GM12878 (cell line): ENCODE measurements at regions not wholly inside any gene's neighbourhood (a gene's known extent, or its start where the extent isn't known, plus 50 kb on each side); places are given as distances from the start of the nearest gene placed in this dataset.

ENCODE experiments used
- CBFB ChIP-seq: IDR thresholded peaks from 2 replicates; pipeline ENCODE4 v1.6.1; 2016; ENCODE audit warnings: antibody characterized with exemption, low read depth
- CBX5 ChIP-seq: sonication (generic); IDR thresholded peaks from 2 replicates; pipeline ENCODE4 v1.6.1; 2016; ENCODE audit warnings: low read depth, moderate library complexity, mild to moderate bottlenecking, inconsistent platforms
- DPF2 ChIP-seq: fragments of 450-650 bp; IDR thresholded peaks from 2 replicates; pipeline ENCODE4 v1.6.1; 2017; ENCODE audit warnings: mild to moderate bottlenecking
- ETV6 ChIP-seq, 2 experiments: fragments of 450-650 bp in 1 of 2; IDR thresholded peaks in 1 of 2; conservative IDR thresholded peaks in 1 of 2; 2 replicates each; pipeline ENCODE4 v1.6.1; 2014; ENCODE audit warnings: antibody characterized with exemption in 1 of 2, borderline replicate concordance in 1 of 2, low read depth in 1 of 2, mild to moderate bottlenecking in 1 of 2, moderate library complexity in 1 of 2
- FOXM1 ChIP-seq: IDR thresholded peaks from 2 replicates; pipeline ENCODE4 v1.6.1; 2012; ENCODE audit warnings: low read depth, mild to moderate bottlenecking, inconsistent platforms, low read length, moderate library complexity
- MEF2A ChIP-seq: IDR thresholded peaks from 2 replicates; pipeline ENCODE4 v1.6.1; 2011; ENCODE audit warnings: low read depth, mild to moderate bottlenecking, low read length, moderate library complexity; ENCODE audit not compliant: insufficient read depth
- MEF2B ChIP-seq: fragments of 450-650 bp; IDR thresholded peaks from 2 replicates; pipeline ENCODE4 v1.6.1; 2018; ENCODE audit warnings: mild to moderate bottlenecking, moderate library complexity; ENCODE audit not compliant: partially characterized antibody, poor library complexity, severe bottlenecking
- MTA2 ChIP-seq: fragments of 450-650 bp; IDR thresholded peaks from 2 replicates; pipeline ENCODE4 v1.6.1; 2016; ENCODE audit warnings: low read depth, mild to moderate bottlenecking, moderate library complexity
- MYB ChIP-seq: fragments of 150-350 bp; IDR thresholded peaks from 2 replicates; pipeline ENCODE4 v1.6.1; 2014; ENCODE audit warnings: mild to moderate bottlenecking, low read depth, low read length, borderline replicate concordance
- NFXL1 ChIP-seq: fragments of 450-650 bp; IDR thresholded peaks from 2 replicates; pipeline ENCODE4 v1.6.1; 2017; ENCODE audit warnings: antibody characterized with exemption, mild to moderate bottlenecking, borderline replicate concordance
- SMAD5 ChIP-seq: IDR thresholded peaks from 2 replicates; pipeline ENCODE4 v1.6.1; 2016; ENCODE audit warnings: antibody characterized with exemption, low read depth
- SMC3 ChIP-seq: IDR thresholded peaks from 2 replicates; pipeline ENCODE4 v1.6.1; 2011; ENCODE audit warnings: low read length, improper control_type of control experiment, borderline replicate concordance
- SP1 ChIP-seq: IDR thresholded peaks from one replicate; pipeline ENCODE4 v1.6.1; 2011; ENCODE audit warnings: low read depth, low read length
- SREBF1 ChIP-seq: IDR thresholded peaks from 2 replicates; pipeline ENCODE4 v1.6.1; 2012; ENCODE audit warnings: mild to moderate bottlenecking, low read length
- TF ChIP-seq, protein P1 (sequence below): fragments of 450-650 bp; conservative IDR thresholded peaks from 2 replicates; pipeline ENCODE4 v1.6.1; 2017; ENCODE audit warnings: mild to moderate bottlenecking, moderate library complexity
- TF ChIP-seq, protein P2 (sequence below): IDR thresholded peaks from 2 replicates; pipeline ENCODE4 v1.6.1; 2011; ENCODE audit warnings: borderline replicate concordance, low read depth, mild to moderate bottlenecking, moderate library complexity, low read length; ENCODE audit not compliant: insufficient read depth, poor library complexity, severe bottlenecking
- TF ChIP-seq, protein P3 (sequence below): fragments of 450-650 bp; formaldehyde crosslinking; IDR thresholded peaks from 2 replicates; pipeline ENCODE4 v1.4.0; 2022; ENCODE audit warnings: mild to moderate bottlenecking, moderate library complexity
- TF ChIP-seq, protein P4 (sequence below): fragments of 450-650 bp; IDR thresholded peaks from 2 replicates; pipeline ENCODE4 v1.6.1; 2018; ENCODE audit warnings: borderline replicate concordance, mild to moderate bottlenecking; ENCODE audit not compliant: partially characterized antibody
- TF ChIP-seq, protein P5 (sequence below): IDR thresholded peaks from 2 replicates; pipeline ENCODE4 v1.6.1; 2011; ENCODE audit warnings: mild to moderate bottlenecking, low read depth, low read length, moderate library complexity; ENCODE audit not compliant: insufficient replicate concordance

DNA sequence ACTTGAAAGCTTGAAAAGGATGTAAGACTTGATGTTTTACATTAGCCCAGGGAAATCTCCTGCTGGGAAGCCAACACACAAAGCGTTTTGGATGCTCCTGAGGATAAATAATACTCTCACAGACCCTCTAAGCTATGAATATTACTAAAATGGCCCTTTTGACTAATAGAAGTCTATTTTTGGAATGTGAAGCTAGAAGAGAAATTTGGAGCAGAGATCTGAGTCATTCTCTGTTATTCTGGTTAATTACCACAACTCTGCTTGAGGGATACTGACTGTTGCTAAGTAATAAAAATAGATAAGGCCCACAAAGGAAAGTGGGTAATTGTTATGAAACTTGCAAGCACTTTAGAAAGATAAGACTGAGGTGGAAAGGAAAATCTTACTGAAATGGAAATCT, 346.2 kb upstream of the STXBP6 start (continued):
- TF ChIP-seq, protein P1, sequence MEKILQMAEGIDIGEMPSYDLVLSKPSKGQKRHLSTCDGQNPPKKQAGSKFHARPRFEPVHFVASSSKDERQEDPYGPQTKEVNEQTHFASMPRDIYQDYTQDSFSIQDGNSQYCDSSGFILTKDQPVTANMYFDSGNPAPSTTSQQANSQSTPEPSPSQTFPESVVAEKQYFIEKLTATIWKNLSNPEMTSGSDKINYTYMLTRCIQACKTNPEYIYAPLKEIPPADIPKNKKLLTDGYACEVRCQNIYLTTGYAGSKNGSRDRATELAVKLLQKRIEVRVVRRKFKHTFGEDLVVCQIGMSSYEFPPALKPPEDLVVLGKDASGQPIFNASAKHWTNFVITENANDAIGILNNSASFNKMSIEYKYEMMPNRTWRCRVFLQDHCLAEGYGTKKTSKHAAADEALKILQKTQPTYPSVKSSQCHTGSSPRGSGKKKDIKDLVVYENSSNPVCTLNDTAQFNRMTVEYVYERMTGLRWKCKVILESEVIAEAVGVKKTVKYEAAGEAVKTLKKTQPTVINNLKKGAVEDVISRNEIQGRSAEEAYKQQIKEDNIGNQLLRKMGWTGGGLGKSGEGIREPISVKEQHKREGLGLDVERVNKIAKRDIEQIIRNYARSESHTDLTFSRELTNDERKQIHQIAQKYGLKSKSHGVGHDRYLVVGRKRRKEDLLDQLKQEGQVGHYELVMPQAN, result no peak
- TF ChIP-seq, protein P2, sequence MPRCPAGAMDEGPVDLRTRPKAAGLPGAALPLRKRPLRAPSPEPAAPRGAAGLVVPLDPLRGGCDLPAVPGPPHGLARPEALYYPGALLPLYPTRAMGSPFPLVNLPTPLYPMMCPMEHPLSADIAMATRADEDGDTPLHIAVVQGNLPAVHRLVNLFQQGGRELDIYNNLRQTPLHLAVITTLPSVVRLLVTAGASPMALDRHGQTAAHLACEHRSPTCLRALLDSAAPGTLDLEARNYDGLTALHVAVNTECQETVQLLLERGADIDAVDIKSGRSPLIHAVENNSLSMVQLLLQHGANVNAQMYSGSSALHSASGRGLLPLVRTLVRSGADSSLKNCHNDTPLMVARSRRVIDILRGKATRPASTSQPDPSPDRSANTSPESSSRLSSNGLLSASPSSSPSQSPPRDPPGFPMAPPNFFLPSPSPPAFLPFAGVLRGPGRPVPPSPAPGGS, result no peak
- peak; percentile 68 for TF ChIP-seq MTA2
- TF ChIP-seq, protein P3, sequence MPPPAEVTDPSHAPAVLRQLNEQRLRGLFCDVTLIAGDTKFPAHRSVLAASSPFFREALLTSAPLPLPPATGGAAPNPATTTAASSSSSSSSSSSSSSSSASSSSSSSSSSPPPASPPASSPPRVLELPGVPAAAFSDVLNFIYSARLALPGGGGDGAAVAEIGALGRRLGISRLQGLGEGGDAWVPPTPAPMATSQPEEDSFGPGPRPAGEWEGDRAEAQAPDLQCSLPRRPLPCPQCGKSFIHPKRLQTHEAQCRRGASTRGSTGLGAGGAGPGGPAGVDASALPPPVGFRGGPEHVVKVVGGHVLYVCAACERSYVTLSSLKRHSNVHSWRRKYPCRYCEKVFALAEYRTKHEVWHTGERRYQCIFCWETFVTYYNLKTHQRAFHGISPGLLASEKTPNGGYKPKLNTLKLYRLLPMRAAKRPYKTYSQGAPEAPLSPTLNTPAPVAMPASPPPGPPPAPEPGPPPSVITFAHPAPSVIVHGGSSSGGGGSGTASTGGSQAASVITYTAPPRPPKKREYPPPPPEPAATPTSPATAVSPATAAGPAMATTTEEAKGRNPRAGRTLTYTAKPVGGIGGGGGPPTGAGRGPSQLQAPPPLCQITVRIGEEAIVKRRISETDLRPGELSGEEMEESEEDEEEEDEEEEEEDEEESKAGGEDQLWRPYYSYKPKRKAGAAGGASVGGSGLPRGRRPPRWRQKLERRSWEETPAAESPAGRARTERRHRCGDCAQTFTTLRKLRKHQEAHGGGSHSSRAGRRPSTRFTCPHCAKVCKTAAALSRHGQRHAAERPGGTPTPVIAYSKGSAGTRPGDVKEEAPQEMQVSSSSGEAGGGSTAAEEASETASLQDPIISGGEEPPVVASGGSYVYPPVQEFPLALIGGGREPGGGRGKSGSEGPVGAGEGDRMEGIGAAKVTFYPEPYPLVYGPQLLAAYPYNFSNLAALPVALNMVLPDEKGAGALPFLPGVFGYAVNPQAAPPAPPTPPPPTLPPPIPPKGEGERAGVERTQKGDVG (CRISPR knock-in tag), result no peak
- 0 out of 2 replicates have a peak, but pooled peaks have one; percentile 24 for TF ChIP-seq FOXM1
- TF ChIP-seq MEF2B, result peak; percentile 63
- no peak for TF ChIP-seq SREBF1
- TF ChIP-seq SMC3, result no peak
- no peak for TF ChIP-seq SMAD5
- TF ChIP-seq NFXL1, result no peak
- TF ChIP-seq SP1, result no peak
- TF ChIP-seq, protein P4, sequence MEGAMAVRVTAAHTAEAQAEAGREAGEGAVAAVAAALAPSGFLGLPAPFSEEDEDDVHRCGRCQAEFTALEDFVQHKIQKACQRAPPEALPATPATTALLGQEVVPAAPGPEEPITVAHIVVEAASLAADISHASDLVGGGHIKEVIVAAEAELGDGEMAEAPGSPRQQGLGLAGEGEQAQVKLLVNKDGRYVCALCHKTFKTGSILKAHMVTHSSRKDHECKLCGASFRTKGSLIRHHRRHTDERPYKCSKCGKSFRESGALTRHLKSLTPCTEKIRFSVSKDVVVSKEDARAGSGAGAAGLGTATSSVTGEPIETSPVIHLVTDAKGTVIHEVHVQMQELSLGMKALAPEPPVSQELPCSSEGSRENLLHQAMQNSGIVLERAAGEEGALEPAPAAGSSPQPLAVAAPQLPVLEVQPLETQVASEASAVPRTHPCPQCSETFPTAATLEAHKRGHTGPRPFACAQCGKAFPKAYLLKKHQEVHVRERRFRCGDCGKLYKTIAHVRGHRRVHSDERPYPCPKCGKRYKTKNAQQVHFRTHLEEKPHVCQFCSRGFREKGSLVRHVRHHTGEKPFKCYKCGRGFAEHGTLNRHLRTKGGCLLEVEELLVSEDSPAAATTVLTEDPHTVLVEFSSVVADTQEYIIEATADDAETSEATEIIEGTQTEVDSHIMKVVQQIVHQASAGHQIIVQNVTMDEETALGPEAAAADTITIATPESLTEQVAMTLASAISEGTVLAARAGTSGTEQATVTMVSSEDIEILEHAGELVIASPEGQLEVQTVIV, result no peak
- TF ChIP-seq MYB, result no peak
- no peak for TF ChIP-seq CBFB
- TF ChIP-seq, protein P5, sequence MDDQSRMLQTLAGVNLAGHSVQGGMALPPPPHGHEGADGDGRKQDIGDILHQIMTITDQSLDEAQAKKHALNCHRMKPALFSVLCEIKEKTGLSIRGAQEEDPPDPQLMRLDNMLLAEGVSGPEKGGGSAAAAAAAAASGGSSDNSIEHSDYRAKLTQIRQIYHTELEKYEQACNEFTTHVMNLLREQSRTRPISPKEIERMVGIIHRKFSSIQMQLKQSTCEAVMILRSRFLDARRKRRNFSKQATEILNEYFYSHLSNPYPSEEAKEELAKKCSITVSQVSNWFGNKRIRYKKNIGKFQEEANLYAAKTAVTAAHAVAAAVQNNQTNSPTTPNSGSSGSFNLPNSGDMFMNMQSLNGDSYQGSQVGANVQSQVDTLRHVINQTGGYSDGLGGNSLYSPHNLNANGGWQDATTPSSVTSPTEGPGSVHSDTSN, result no peak
- 0 out of 2 replicates have a peak, but pooled peaks have one; percentile 66 for TF ChIP-seq MEF2A
- no peak for TF ChIP-seq CBX5
- no peak for TF ChIP-seq DPF2
- TF ChIP-seq ETV6 (conservative IDR thresholded peaks at IDR 0.05 in 1 of 2, IDR thresholded peaks at IDR 0.05 in 1 of 2; ENCODE audit: borderline replicate concordance in 1 of 2, low read depth in 1 of 2), result no peak
